Panc1 (cell line): ENCODE measurements at regions not wholly inside any gene's neighbourhood (a gene's known extent, or its start where the extent isn't known, plus 50 kb on each side); places are given as distances from the start of the nearest gene placed in this dataset.

Experiments
- ATAC-seq: fragments of 200-7000 bp; cut with Tn5 transposase; 2 replicates; pipeline ENCODE4 v1.9.1; 2020; ENCODE audit warnings: mild to moderate bottlenecking, moderate library complexity
- BruUV-seq: library from RNA; stranded (reverse); fragments of 400-500 nt; replicated peaks from 2 replicates; lab custom pipeline; 2021; lab: Mats Ljungman, UMichigan
- CTCF ChIA-PET: fragments of 300-600 bp; sonication (Branson Sonifier 250); formaldehyde crosslinking; loops from one replicate; lab custom pipeline; 2022; ENCODE audit warnings: antibody characterized with exemption; lab: Charles Lee
- POLR2A ChIA-PET: fragments of 300-600 bp; sonication (Branson Sonifier 250); formaldehyde crosslinking; loops from one replicate; lab custom pipeline; 2022; ENCODE audit warnings: antibody characterized with exemption; lab: Charles Lee
- DNase-seq: peaks from one replicate; pipeline ENCODE4 v3.0.0-alpha.2; 2010; ENCODE audit warnings: low read depth, low spot score
- H3K27ac ChIP-seq: 2 replicates; pipeline ENCODE4 v1.5.1; 2011; ENCODE audit warnings: mild to moderate bottlenecking, low read length, inconsistent platforms
- H3K27me3 ChIP-seq: fragments of 200-500 bp; sonication (Bioruptor generic); 2 replicates; pipeline ENCODE4 v1.6.0; 2014; ENCODE audit warnings: low read length, inconsistent platforms; ENCODE audit not compliant: control insufficient read depth, insufficient read depth
- H3K36me3 ChIP-seq: fragments of 200-500 bp; sonication (Bioruptor generic); 2 replicates; pipeline ENCODE4 v1.5.1; 2014; ENCODE audit warnings: inconsistent platforms, mild to moderate bottlenecking, low read length, moderate library complexity; ENCODE audit not compliant: control insufficient read depth, insufficient read depth
- H3K4me1 ChIP-seq: 2 replicates; pipeline ENCODE4 v1.5.1; 2011; ENCODE audit warnings: inconsistent platforms, mild to moderate bottlenecking, low read length, moderate library complexity; ENCODE audit not compliant: control insufficient read depth, insufficient read depth
- H3K4me3 ChIP-seq, 2 experiments: 2 replicates each; pipeline ENCODE4 v1.5.1; 2011 to 2012; ENCODE audit warnings: low read depth in 2 of 2, low read length in 2 of 2, mild to moderate bottlenecking in 2 of 2, inconsistent platforms in 1 of 2, moderate library complexity in 1 of 2
- H3K9me3 ChIP-seq: fragments of 200-500 bp; sonication (Bioruptor generic); 2 replicates; pipeline ENCODE4 v1.5.1; 2014; ENCODE audit warnings: low read depth, mild to moderate bottlenecking, inconsistent platforms, low read length, moderate library complexity; ENCODE audit not compliant: control insufficient read depth, insufficient read depth
- CTCF ChIP-seq: fragments of 450-650 bp; IDR thresholded peaks from 2 replicates; pipeline ENCODE4 v1.5.1; 2017; ENCODE audit warnings: mild to moderate bottlenecking
- POLR2AphosphoS5 ChIP-seq: IDR thresholded peaks from 2 replicates; pipeline ENCODE4 v1.6.1; 2012; ENCODE audit warnings: mild to moderate bottlenecking, low read depth, low read length, moderate library complexity
- REST ChIP-seq, 2 experiments: IDR thresholded peaks; 2 replicates each; pipeline ENCODE4 v1.6.1; 2011 to 2012; ENCODE audit warnings: low read depth in 2 of 2, control low read depth in 1 of 2, low read length in 1 of 2, mild to moderate bottlenecking in 1 of 2, moderate library complexity in 1 of 2; ENCODE audit not compliant: insufficient read depth in 1 of 2
- SIN3A ChIP-seq: IDR thresholded peaks from 2 replicates; pipeline ENCODE4 v1.6.1; 2012; ENCODE audit warnings: low read depth, mild to moderate bottlenecking, low read length, moderate library complexity, borderline replicate concordance; ENCODE audit not compliant: insufficient read depth
- TCF7L2 ChIP-seq: IDR thresholded peaks from 2 replicates; pipeline ENCODE4 v1.6.1; 2011; ENCODE audit warnings: mild to moderate bottlenecking, low read depth, low read length, inconsistent platforms
- in situ Hi-C: cut with HindIII; loops from 2 replicates; pipeline ENCODE4 v1.10.0; 2016; ENCODE audit warnings: low sequenced_read_pairs, low pct_unique_long_range_greater_than_20kb
- intact Hi-C: fragments of 100-400 bp; cut with micrococcal nuclease; formaldehyde crosslinking; loops from one replicate; pipeline ENCODE4 v1.10.0; 2022; ENCODE audit not compliant: unreplicated experiment

- H3K9me3 ChIP-seq, result no peaks in the 10 kb centered on the region
- H3K27ac ChIP-seq, result no peak overlapping the region
- CTCF ChIA-PET, result no interaction called here
- no peak for DNase-seq
- H3K4me3 ChIP-seq, result no peak overlapping the region
- BruUV-seq, result no TSS peak
- TF ChIP-seq REST (IDR thresholded peaks at IDR 0.05; ENCODE audit: insufficient read depth in 1 of 2, low read depth in 2 of 2, low read length in 1 of 2), result no peak
- no peak for TF ChIP-seq CTCF
- no peak for TF ChIP-seq TCF7L2
- TF ChIP-seq POLR2AphosphoS5, result no peak
- no peak for TF ChIP-seq SIN3A
- peak; percentile 85 for ATAC-seq
- in situ Hi-C loops, result no loop called here
- intact Hi-C loops, result no loop called here
- no peaks in the 10 kb centered on the region for H3K4me1 ChIP-seq
- H3K27me3 ChIP-seq, result no peaks in the 10 kb centered on the region
- POLR2A ChIA-PET, result no interaction called here
- no peaks in the 10 kb centered on the region for H3K36me3 ChIP-seq
Measured at GRCh38 chr12:127125607-127126259, 1141.2 kb upstream of the TMEM132C start.

- POLR2A ChIA-PET, result no interaction called here
- Histone ChIP-seq H3K4me1 (no peaks in the 10 kb centered on the region), H3K36me3 (no peaks in the 10 kb centered on the region), H3K4me3 (no peak overlapping the region), H3K9me3 (no peaks in the 10 kb centered on the region), H3K27me3 (no peaks in the 10 kb centered on the region), H3K27ac (no peak overlapping the region)
- CTCF ChIA-PET, result no interaction called here
- in situ Hi-C loops, result no loop called here
- no TSS peak for BruUV-seq
- TF ChIP-seq TCF7L2, result no peak
- ATAC-seq (no peak; the same call in 1 of the 2 replicates), DNase-seq (no peak)
- intact Hi-C loops, result no loop called here
Measured at GRCh38 chr12:127126260-127126628, 1140.7 kb upstream of the TMEM132C start.

- H3K27me3 ChIP-seq, result no peaks in the 10 kb centered on the region
- H3K4me3 ChIP-seq, result no peak overlapping the region
- POLR2A ChIA-PET, result no interaction called here
- no peaks in the 10 kb centered on the region for H3K36me3 ChIP-seq
- no peaks in the 10 kb centered on the region for H3K4me1 ChIP-seq
- in situ Hi-C loops (no loop called here), intact Hi-C loops (no loop called here)
- no peaks in the 10 kb centered on the region for H3K9me3 ChIP-seq
- ATAC-seq (no peak), DNase-seq (no peak)
- TF ChIP-seq POLR2AphosphoS5, result no peak
- no TSS peak for BruUV-seq
- no peak overlapping the region for H3K27ac ChIP-seq
- CTCF ChIA-PET, result no interaction called here
Measured at GRCh38 chr12:127127897-127128296, 1139.1 kb upstream of the TMEM132C start.
